HG03196 (cell line): ENCODE measurements at regions not wholly inside any gene's neighbourhood (a gene's known extent, or its start where the extent isn't known, plus 50 kb on each side); places are given as distances from the start of the nearest gene placed in this dataset.
"Not testable (repeated sequence)": the region's sequence is repeated elsewhere in the genome, so short reads cannot be mapped to it uniquely, and the experiment has no call there.

ENCODE experiments used
- ATAC-seq: cut with Tn5 transposase; IDR thresholded peaks from one replicate; pipeline ENCODE4 v1.9.1; 2021; ENCODE audit not compliant: unreplicated experiment

DNA sequence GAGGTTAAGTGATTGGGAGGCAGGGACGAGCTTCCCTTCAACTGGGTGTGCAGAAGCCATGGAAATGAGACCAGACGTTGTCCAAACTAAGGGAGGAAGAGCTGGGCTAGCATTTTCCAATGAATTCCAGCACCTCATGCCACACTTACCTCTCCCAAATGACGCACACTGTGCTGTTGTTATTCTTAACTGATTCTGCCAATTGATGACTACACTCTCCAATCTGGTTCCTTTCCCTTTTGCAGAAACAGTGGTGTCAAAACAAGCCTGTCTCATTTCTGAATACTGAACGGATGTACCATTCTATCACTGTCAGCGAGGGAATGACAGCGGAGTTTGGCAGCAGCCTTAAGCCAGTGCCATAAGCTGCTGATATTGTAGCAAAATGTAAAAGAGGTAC is 380.5 kb upstream of the HNRNPA3 start:
- ATAC-seq: no peak

DNA sequence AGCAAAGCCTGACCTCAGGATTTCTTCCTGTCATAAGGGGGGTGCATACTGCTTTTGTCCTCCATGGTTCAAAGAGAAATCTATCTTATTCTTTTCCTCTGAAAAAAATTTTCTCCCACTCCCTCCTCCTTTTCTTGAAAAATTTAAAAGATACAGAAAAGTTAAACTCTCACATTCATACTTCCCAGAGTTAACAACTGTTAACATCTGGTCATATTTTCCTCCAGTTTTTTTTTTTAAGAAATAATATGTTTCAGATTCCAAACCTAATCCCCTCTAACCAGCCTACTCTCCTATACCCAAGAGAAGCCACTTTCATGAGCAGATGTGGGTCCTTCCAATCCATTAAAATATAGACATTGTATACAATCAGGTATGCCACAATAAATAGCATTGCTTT is 378.9 kb upstream of the HNRNPA3 start:
- no peak for ATAC-seq

DNA sequence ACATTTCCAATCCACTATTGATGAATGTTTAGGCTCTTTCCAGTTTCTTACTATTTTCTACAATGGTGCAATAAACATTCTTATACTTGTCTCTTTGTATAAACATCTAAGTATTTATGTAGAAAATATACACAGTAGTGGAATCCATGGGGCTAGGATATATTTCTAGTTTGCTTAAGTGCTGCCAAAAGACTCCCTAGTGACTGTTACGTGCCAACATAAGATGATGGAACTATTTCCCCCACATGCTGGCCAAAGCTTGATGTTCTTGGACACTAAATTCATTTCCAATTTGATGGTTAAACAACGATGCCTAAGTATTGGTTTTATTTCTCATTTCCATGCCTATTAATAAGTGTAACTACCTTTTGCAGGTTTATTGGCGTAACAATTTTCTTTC is 378.4 kb upstream of the HNRNPA3 start:
- no peak for ATAC-seq

DNA sequence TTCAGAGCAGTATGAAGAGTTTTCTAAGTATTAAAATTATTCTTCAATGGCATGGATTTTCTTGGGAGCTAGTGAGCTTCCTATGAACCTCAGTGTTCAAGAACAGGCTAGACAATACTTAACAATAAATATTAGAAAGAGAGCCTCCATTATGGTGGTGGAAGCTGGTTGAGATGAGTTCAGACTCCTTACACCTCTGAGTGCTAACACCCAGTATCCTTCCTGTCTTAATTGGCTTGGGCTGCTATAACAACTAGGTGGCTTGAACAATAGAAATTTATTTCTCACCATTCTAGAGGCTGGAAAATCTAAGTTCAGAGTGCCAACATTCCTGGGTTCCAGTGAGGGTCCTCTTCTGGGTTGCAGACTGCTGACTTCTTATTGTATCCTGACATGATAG is 369.4 kb upstream of the HNRNPA3 start:
- ATAC-seq: no peak

DNA sequence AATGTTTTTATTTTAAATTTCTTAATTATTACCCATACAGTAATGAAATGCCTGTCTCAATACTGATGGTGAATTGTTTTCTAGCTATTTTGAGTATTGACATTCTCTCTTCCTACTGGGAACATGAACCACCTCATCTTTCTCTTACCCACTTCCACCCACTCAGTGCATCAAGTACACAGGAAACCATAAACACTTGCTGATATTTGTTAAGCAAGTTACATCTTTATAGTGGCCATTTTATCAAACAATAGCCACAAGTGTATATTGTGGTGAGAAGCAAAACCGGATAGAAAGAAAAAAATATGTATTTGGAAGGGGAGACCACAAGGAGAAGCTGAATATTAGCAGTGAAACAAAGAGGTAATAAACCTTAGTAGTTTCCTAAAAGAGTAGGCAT is 368.1 kb upstream of the HNRNPA3 start:
- ATAC-seq: no peak

DNA sequence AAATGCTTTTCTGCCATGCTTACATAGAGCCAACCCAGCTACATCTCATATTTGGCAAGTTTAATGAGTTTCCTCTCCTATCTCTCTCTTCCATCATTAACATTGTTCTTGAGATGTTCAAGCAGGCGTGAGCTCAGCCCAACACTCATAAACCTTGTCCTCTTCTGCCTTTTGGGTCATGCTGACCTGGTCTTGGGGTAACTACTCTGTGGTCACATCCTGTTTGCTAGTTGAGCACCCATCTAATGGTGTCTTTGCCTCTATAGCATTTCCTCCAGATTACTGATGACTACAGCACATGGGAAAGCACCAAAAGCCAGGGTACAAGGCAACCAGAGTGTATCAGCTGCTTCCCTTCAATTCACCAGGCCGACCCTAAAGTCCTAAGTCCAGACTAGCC is 366.9 kb upstream of the HNRNPA3 start:
- no peak for ATAC-seq

DNA sequence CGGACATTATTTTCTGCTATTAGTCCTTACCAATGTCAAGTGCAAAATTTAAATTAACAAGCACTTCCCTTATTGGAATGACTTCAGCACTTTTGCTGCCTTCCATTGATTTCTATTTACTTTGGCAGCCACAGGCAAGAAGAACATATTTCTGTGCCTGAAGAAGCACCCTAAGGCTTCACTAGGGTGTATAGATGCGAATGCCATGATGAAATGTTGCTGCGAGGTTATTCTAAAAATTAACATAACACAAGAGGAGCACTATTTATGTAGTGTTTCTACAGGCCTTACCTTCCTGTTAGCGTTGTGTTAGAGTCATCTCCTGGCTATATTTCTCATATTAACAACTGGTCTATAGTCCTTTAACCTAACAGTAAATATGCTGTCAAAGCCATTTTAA is 365.0 kb upstream of the HNRNPA3 start:
- no peak for ATAC-seq

DNA sequence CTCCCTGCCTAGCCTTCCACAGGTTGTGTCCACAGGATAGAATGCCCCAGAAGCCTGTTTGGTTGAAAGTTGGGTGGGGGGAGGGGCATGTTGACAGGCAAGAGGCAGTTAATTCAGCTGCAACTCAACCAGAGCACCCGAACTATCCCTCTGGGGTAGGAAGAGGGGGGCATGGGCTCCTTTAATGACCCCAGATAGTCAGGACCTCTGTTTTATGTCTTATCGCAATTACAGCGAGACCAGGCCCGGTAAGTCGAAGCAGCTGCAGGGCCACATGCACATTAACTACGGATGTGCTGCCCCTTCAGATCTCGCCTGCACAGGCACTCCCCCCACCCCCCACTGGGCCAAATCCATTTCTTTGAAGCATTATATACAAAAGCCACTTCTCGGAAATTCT is 363.8 kb upstream of the HNRNPA3 start:
- ATAC-seq: no peak

DNA sequence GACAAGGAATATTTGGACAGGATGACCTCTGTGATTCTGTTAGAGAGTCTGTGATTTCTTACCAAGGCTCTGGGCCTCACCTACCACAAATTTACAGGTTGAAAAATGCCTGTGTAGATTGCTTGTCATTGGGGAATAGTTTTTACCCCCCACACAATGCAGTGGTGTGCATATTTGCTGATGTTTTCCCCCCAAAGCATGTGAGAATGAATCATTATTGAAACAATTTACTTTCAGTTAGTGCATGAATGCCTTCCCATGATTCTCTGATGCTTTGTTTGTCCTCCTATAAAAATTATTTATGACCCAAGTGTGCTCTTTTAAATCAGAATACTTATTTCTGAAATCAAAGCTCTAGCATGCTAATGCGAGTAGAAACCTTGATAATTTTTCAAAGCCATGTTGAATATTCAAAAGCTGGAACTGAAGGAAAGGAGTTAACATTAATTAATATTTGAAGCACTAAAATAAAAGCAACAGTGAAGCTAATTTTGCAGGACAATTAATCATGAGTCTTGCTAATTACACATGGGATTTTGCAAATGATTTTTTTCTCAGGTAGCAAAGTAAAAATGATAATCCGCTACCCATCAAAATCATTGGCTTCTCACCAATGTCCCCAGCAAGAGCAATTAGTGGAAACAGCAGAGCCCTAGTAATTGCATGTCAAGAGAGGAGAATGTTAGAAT is 361.2 kb upstream of the HNRNPA3 start:
- ATAC-seq: no peak

DNA sequence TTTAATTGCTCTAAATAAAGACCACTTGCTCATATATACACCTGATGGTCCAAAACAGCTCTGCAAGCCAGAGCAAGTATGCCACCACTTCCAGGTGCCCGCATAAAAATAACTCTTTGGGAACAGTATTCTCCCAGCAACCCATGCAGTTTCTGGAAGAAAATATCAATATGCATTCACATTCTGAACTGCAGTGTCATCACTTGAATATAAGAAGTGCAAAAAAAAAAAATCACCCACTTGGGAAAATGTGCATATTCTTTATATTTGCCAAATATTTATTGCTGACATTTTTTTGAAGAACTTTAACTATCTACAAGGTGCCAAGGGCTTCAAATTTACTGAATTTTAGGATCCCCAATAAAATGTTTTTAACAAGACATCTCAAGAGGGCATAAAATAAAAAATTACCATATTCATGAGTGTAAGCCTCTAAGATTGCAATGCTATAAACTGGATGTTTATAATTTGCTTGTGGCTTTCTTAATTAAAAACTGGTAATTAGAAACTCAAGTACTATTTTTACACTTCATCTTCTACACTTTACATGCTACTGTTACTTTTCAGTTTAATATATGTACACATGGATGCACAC is 360.6 kb upstream of the HNRNPA3 start:
- no peak for ATAC-seq

DNA sequence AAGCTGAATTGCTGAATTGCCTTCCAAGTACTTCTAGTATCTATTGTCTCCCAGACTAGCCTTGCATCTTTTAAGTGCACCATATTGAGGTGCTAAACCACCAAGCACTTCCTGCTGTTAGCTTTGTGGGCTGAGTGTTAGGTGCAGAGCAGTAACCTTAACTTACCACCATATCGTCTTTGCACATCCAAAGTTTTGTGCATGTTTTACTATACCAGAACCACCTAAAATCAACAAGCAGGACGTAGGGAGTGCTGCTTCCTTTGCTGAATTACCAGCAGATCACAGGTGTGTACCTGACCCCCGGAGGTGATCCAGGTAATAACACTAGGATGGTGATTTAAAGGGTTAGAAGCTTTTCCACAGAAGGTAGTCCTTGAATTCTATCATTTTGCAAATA is 359.9 kb upstream of the HNRNPA3 start:
- ATAC-seq: no peak

DNA sequence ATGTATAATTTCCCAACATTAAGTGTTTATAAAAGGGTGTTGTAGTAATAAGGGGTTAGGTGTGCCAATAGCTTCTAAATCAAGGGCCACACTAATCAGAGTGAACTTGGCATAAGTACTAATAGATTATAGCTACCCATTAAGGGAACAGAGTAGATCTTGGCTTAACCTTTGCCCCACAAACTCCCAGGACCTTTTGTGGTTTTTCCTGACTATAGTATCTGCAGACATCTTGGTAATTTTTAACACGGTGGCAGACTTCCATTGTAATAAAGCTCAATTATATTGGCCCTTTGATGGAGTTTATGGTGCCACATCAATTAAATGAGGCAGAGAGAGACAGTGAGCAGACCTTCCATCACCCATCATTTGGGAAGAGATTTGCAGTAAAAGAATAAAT is 358.5 kb upstream of the HNRNPA3 start:
- ATAC-seq: no peak

DNA sequence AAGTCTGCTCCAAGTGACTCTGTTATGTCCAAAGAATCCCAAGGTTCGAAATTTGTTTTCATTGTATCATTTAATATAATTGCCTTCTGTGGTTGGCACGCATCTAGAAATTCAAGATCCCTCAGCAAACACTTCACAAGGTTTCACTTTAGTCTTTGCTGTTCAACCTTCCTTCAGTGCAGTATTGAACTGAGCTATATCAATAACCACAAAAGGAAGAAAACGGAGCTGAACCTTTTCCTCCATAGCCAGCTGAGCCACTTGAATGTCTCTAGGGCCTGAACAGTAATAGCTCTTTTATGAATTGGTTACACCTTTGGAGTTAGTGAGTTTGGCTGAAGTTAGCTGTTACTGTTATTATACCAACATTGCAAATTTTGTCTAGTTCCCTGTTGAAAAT is 357.7 kb upstream of the HNRNPA3 start:
- ATAC-seq: no peak

DNA sequence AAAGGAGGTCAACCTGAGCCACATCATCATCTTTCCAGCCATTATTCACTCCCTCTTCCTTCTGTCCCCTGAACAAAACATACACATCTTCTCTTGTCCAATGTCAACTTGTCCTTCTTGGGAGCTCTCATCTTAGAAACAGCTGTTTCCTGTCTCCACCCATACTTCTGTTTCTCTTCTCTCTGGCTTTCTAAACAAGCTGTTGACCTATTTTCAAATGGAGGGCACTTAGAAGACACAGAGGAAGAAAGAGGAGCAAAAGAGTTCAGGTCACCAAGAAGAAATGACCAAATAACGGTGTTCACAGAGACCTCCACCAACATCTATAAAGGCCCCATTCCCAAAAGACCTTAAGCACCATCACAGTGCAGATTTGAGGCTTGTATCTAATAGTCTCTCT is 355.9 kb upstream of the HNRNPA3 start:
- ATAC-seq: no peak

DNA sequence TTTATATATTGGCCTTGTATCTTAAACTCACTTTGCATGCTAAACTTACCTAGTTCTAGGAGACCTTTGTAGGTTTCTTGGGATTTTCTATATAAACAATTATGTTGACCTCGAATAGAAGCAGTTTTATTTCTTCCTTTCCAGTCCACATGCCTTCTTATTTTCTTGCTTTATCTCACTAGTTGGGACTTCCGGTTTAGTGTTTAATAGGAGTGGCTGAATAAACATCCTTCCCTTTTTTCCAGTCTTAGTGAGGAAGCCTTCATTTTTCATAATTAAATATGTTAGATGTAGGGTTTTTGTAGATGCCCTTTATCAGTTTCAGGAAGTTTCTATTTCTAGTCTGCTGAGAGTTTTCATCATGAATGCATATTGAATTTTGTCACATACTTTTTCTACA is 347.3 kb upstream of the HNRNPA3 start:
- ATAC-seq: no peak

DNA sequence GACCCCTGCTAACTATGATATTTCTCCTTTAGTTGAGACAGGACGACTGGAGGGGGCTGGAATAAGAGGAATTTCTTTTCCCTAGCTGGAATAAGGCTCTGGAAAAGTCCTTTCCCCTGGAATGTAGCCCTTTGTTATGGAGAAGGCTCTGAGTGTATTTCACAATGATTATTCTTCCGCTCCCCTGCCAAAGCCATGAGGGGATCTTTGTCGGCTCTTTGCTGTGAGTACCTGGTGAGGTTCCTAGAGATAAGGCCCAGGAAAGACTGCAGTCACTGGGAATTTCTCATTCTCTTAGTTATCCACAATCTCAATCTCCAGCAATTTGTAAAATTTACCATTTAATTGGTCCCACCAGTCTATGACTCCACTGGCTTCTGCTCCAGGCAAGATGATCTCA is 340.2 kb upstream of the HNRNPA3 start:
- no peak for ATAC-seq

DNA sequence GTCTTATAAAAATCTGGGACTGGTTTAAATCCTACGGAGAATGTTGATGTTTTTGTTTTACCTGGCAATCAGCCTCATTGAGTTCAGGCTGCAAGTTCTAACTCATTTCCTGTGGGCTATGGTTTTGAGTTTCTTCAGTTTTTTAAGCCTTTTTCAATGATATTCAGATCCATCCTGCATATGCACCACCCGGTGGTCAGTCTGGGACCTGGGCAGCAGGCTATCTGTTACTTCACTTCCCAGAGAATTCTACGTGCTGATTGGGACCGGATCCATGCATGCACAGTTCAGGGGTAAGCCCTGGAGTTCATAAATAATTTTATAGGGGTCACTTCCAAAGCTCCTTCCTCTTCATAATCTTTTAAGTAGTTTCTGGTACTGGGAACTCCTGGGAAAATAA is 339.2 kb upstream of the HNRNPA3 start:
- no peak for ATAC-seq

DNA sequence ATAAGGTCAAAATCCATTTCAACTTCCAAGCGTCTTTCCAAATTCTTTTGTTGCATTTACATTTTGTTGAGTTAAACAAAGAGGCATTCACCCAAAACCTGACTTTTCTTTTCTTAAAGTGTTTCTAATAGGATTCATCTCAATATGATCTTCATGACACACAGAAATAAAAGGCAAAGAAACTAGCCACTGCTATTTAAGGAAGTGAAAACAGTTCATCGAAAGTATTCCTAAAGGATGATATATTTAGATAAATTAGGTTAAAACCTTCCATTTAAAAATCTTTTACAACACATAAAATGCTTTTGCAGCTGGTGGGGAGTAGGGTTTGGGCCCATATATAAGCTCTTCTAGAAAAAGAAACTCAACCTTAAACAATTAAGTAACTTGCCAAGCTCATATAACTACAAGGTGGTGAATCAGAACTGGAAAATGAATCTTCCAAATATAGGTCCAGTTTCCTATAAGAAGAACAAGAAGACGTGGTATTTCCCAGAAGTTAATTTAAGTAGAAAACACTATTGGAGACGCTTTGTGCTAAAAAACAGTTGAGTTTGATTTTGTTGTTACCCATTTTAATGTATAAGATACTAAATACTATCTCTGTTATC is 336.0 kb upstream of the HNRNPA3 start:
- no peak for ATAC-seq

DNA sequence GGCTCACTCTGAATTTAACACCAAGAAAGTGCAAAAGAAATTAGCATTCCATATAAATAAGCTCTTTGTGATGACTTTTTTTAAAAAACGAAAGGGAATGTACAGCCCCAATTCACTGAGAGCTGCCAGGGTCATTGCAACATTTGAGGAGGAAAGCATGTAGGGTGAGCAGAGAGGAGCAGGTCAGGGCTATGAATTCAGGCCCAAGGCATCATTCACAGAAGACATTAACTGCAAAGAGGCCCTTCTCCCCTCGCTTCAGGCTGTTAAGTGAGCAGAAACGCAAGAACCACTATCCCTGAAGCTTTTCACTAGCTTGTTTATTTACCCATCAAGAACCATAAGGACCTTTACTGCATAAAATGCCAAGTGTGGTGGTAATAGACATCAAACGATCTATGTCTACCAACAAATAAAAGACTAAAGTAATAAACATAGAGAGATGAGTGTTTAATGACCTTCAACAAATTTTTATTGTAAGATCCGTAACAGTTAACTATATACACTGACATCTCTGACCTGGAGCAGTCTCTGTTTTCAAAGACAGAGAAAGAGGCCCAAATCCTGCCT is 333.1 kb upstream of the HNRNPA3 start:
- no peak for ATAC-seq

DNA sequence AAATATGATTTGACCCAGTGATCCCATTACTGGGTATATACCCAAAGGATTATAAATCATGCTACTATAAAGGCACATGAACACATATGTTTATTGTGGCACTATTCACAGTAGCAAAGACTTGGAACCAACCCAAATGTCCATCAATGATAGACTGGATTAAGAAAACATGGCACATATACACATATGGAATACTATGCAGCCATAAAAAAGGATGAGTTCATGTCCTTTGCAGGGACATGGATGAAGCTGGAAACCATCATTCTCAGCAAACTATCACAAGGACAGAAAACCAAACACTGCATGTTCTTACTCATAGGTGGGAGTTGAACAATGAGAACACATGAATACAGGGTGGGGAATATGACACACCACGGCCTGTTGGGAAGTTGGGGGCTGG is 330.5 kb upstream of the HNRNPA3 start:
- not testable (repeated sequence) for ATAC-seq

DNA sequence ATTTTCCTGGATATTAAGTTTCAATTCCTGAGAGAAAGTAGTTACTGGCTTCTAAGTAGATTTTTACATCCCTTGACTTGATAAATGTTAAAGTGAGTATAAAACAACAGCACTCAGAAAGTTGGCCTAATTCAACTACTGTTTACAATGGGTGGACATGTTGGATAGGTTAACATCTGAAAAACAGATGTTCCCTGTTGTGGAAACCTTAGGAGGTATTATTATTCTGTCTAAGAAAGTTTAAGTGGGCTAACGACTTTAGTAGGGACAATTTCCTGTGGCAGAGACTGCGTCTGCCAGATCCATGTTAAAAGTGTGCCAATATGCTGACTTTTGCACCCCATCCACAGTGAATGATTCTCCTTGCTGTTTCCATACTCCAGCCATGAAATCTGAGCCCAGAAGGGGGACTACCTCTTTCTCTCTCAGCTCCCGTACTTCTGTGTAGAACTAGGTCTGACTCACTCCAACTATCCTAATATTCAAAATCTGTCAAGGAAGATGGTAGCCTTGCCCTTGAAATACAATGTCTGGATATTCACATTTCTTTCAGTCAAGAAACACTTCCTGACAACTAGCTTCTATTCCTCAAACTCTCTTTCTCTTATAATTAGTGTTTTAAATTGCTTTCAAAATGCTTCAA is 327.5 kb upstream of the HNRNPA3 start:
- ATAC-seq: no peak

DNA sequence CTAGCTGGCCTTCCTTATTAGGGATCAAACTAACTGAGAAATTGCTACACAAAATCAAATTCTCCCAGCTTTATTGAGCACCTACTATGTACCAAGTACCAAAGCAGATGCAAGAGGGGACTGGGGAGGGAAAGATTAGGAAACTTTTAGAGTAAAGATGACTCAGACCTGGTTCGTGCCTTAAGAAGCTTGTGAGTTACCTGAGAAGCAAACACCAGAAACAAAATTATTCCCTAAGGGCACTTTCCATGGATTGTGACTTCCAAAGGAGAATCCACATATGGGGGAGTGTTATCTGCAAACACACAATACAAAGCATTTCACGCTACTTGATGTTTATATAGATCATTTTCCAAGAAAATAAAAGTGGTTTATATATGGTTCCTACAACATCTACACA is 326.9 kb upstream of the HNRNPA3 start:
- no peak for ATAC-seq
